Gastroesophageal sphincter (tissue), 4 donors: ENCODE measurements at regions not wholly inside any gene's neighbourhood (a gene's known extent, or its start where the extent isn't known, plus 50 kb on each side); places are given as distances from the start of the nearest gene placed in this dataset.

Source experiments
- ATAC-seq: fragments of 150-250 bp; one replicate; pipeline ENCODE4 v1.9.1; 2016; ENCODE audit warnings: mild to moderate bottlenecking, moderate library complexity
- H3K27ac ChIP-seq, 4 donors: fragments of 200-600 bp; sonication (generic) in 3 of 4; 1 replicate in 3 of 4; 2 replicates in 1 of 4; pipeline ENCODE4 v1.5.1; 2016 to 2019
- H3K27me3 ChIP-seq: fragments of 200-600 bp; sonication (generic); one replicate; pipeline ENCODE4 v1.5.1; 2019
- H3K36me3 ChIP-seq, 2 donors: fragments of 200-600 bp; sonication (generic); one replicate each; pipeline ENCODE4 v1.5.1; 2019; ENCODE audit warnings: control low read depth in 1 of 2
- H3K4me1 ChIP-seq, 3 donors: fragments of 200-600 bp; sonication (generic); 1 replicate in 2 of 3; 2 replicates in 1 of 3; pipeline ENCODE4 v1.5.1; 2016 to 2019; ENCODE audit warnings: control low read depth in 2 of 3
- H3K4me3 ChIP-seq, 2 donors: fragments of 200-600 bp; sonication (generic); one replicate each; pipeline ENCODE4 v1.5.1; 2019; ENCODE audit warnings: mild to moderate bottlenecking in 1 of 2, moderate library complexity in 1 of 2
- H3K9me3 ChIP-seq, 3 donors: fragments of 200-600 bp; sonication (generic); one replicate each; pipeline ENCODE4 v1.5.1; 2017 to 2019; ENCODE audit warnings: control low read depth in 2 of 3
- EP300 ChIP-seq: sonication (generic); formaldehyde crosslinking; IDR thresholded peaks from one replicate; pipeline ENCODE4 v1.6.1; 2017; ENCODE audit warnings: antibody characterized with exemption, mild to moderate bottlenecking
- POLR2A ChIP-seq, 2 donors: fragments of 450-650 bp; IDR thresholded peaks; one replicate each; pipeline ENCODE4 v1.6.1; 2017; ENCODE audit warnings: antibody characterized with exemption in 2 of 2, mild to moderate bottlenecking in 2 of 2, moderate library complexity in 1 of 2
- POLR2AphosphoS5 ChIP-seq: sonication (generic); formaldehyde crosslinking; IDR thresholded peaks from one replicate; pipeline ENCODE4 v1.6.1; 2017; ENCODE audit warnings: antibody characterized with exemption
- WGBS, 2 donors: methylation state at CpG; one replicate each; pipeline ENCODE4 v1.1.5; 2018; ENCODE audit warnings: low coverage in 1 of 2; 5-methylcytosine and 5-hydroxymethylcytosine counted together
- TF ChIP-seq, protein P1 (sequence below), 4 experiments: fragments of 200-600 bp in 2 of 4; fragments of 450-650 bp in 2 of 4; sonication (generic) in 1 of 4; IDR thresholded peaks; one replicate each; pipeline ENCODE4 v1.5.1; 2017 to 2019; ENCODE audit warnings: antibody characterized with exemption in 4 of 4, mild to moderate bottlenecking in 2 of 4, moderate library complexity in 2 of 4

DNA sequence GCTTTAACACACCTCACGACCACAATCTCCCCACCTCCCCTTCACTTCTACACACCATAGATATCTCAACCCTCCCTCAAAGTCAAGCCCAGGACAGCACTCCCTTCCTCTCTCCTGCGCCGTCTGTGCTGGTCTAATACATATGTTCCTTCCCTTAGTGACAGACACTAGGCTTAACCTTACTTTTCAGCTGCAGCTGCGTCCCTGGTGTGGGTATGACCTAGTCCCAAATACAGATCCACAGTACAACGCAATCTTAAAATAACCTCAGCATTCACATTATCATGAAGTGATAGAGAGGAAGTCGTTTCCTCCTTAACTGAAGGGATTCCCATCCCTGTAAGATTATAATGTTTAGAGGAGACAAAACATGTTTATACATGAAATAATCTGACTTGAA, 192.7 kb upstream of the TANK start:
- no peak overlapping the region for H3K27ac ChIP-seq
- no peak for TF ChIP-seq POLR2A (IDR thresholded peaks at IDR 0.05)
- TF ChIP-seq POLR2AphosphoS5, result no peak
- TF ChIP-seq EP300, result no peak
- TF ChIP-seq, protein P1, sequence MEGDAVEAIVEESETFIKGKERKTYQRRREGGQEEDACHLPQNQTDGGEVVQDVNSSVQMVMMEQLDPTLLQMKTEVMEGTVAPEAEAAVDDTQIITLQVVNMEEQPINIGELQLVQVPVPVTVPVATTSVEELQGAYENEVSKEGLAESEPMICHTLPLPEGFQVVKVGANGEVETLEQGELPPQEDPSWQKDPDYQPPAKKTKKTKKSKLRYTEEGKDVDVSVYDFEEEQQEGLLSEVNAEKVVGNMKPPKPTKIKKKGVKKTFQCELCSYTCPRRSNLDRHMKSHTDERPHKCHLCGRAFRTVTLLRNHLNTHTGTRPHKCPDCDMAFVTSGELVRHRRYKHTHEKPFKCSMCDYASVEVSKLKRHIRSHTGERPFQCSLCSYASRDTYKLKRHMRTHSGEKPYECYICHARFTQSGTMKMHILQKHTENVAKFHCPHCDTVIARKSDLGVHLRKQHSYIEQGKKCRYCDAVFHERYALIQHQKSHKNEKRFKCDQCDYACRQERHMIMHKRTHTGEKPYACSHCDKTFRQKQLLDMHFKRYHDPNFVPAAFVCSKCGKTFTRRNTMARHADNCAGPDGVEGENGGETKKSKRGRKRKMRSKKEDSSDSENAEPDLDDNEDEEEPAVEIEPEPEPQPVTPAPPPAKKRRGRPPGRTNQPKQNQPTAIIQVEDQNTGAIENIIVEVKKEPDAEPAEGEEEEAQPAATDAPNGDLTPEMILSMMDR (IDR thresholded peaks at IDR 0.05), result no peak
- no peak overlapping the region for H3K4me3 ChIP-seq
- H3K27me3 ChIP-seq, result no peaks in the 10 kb centered on the region
- no peaks in the 10 kb centered on the region for H3K36me3 ChIP-seq
- 61 to 82% methylated on average over 6 of the region's 6 CpGs for WGBS, 2 donors
- no peak for ATAC-seq
- H3K9me3 ChIP-seq, result no peaks in the 10 kb centered on the region
- H3K4me1 ChIP-seq, result peaks cover 0 to 9% (median 0%) of the 10 kb centered on the region in 3 donors

DNA sequence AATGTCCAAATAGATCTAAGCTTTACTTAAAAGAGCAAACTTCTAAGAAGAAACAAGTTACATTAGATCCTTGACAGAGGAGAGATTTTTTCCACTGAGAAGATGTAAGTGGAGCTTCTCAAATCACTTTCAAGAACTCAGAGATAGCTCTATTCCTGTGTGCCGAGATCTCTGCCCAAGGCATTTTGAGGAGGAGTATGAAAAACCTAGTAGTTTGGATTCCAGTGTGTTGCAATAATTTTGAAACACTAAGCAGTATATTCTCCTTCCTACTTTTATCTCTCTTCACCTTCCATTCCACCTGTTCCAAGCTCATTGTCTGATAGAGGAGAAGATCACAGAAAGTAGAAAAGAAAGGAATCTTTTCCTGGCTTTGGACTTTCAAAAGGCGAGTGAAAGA, 192.0 kb upstream of the TANK start:
- no peaks in the 10 kb centered on the region for H3K36me3 ChIP-seq
- TF ChIP-seq EP300, result no peak
- TF ChIP-seq, protein P1 (IDR thresholded peaks at IDR 0.05), result no peak
- no peak for TF ChIP-seq POLR2A (IDR thresholded peaks at IDR 0.05)
- TF ChIP-seq POLR2AphosphoS5, result no peak
- H3K27ac ChIP-seq, result no peak overlapping the region
- peaks cover 0 to 9% (median 0%) of the 10 kb centered on the region in 3 donors for H3K4me1 ChIP-seq
- ATAC-seq, result no peak
- no peaks in the 10 kb centered on the region for H3K9me3 ChIP-seq
- WGBS, 2 donors, result 50 to 100% methylated on average over 2 of the region's 2 CpGs
- no peak overlapping the region for H3K4me3 ChIP-seq
- no peaks in the 10 kb centered on the region for H3K27me3 ChIP-seq

DNA sequence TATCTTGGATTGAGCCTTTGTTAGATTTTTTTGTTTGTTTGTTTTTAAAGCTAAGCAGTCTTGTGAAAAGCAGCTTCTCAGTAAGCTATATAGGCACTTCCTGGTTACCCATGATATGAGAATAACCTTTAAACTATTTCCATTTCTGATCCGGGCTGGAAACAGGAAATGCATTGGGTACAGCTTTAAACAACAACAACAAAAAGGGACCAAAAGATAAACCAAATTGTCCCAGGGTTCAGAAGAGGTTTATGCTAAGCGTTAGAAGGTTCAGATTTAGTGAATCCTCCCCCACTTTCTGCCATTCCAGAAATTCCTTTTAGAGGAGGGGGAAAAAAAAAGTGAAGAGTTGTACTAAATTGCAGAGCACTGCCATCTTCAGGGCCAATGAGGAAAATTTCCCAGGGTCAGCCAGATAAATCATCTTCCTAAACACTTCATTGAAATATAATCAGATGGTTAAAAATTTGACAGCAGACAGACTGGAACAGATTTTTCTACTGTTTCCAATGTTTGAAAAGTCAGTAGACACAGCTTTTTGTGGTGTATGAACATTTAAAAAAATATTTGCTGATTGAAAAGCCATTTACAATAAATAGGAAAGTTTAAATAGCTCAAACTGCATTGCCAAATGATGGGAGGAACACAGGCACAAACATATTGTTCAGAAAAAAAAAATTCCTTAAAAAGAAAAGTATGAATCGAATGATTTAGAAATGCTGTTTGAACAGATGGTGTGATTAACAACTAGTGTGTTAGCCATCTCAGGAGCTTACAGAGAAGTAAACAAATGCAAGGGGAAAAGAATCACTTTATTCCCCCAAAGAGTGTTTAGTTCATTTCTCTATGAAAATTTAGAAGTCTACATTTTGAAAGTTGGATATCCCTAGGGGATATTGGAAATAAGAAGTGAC, 189.9 kb upstream of the TANK start:
- TF ChIP-seq POLR2AphosphoS5, result no peak
- TF ChIP-seq, protein P1 (IDR thresholded peaks at IDR 0.05), result peak; percentile 60 to 87 (median 86)
- WGBS, 2 donors, result 4% methylated on average over 2 to 3 of the region's 3 CpGs
- Histone ChIP-seq H3K4me3 (peak overlapping the region; percentile 27 to 30), H3K9me3 (no peaks in the 10 kb centered on the region), H3K4me1 (peaks cover 0 to 9% (median 0%) of the 10 kb centered on the region in 3 donors), H3K27ac (peak overlapping the region in 3 of 4 donors; percentile 60 to 64 (median 63)), H3K36me3 (no peaks in the 10 kb centered on the region), H3K27me3 (no peaks in the 10 kb centered on the region)
- peak; percentile 57 for ATAC-seq

DNA sequence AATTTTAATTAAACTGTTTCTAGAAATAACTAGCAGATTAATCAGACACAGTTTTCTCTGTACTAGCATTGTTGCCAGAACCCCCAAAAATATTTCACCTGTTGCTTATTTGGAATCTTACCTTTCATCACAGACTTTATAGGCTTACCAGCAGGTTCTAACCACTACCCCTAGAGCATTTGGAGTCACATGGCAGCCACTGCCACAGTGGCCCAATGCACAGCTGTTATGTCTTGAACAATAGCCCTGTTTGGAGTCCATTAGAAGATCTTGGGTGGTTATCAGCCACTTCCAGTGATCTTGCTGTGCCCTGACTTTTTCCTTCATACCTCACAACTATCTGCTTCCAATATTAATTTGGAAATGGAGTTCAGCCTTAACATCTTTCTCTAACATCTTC, 186.2 kb upstream of the TANK start:
- Histone ChIP-seq H3K27ac (no peak overlapping the region), H3K9me3 (no peaks in the 10 kb centered on the region), H3K4me3 (no peak overlapping the region), H3K4me1 (peaks cover 0 to 9% (median 0%) of the 10 kb centered on the region in 3 donors), H3K27me3 (no peaks in the 10 kb centered on the region), H3K36me3 (no peaks in the 10 kb centered on the region)
- TF ChIP-seq POLR2AphosphoS5, result no peak
- no peak for TF ChIP-seq EP300
- TF ChIP-seq, protein P1 (IDR thresholded peaks at IDR 0.05), result no peak
- no peak for TF ChIP-seq POLR2A (IDR thresholded peaks at IDR 0.05)
- no peak for ATAC-seq

DNA sequence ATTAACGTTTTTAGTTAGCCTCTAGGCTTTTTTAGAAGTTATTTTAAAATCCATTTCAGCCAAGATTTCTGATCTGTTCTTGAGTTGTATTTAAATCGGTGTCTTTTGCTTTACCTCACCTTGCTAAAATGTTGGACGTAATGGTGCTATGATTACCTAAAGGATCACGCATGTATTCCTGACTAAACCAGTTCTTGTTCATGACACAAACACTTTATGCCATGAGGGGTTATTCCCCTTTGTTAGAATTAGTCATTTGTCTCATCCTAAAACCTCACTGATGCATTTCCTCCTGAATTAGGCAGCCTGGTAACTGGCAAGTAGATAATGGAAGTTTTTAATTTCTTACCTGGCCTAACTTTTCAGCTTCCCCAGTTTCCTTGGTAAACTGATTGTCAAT, 185.4 kb upstream of the TANK start:
- H3K27ac ChIP-seq, result no peak overlapping the region
- no peaks in the 10 kb centered on the region for H3K36me3 ChIP-seq
- WGBS, 2 donors, result 56 to 70% methylated on average over 3 to 4 of the region's 4 CpGs
- no peak overlapping the region for H3K4me3 ChIP-seq
- H3K27me3 ChIP-seq, result no peaks in the 10 kb centered on the region
- TF ChIP-seq, protein P1 (IDR thresholded peaks at IDR 0.05), result no peak
- TF ChIP-seq POLR2A (IDR thresholded peaks at IDR 0.05) (no peak), POLR2AphosphoS5 (no peak), EP300 (no peak)
- ATAC-seq, result no peak
- H3K4me1 ChIP-seq, result peaks cover 0 to 8% (median 0%) of the 10 kb centered on the region in 3 donors
- no peaks in the 10 kb centered on the region for H3K9me3 ChIP-seq
